ENCODE measurements at regions not wholly inside any gene's neighbourhood (a gene's known extent, or its start where the extent isn't known, plus 50 kb on each side); places are given as distances from the start of the nearest gene placed in this dataset.
"Not testable (repeated sequence)": the region's sequence is repeated elsewhere in the genome, so short reads cannot be mapped to it uniquely, and the experiment has no call there.

- intact Hi-C loops (cut with DNase I); H3K36me3 ChIP-seq; H3K27me3 ChIP-seq; H3K4me1 ChIP-seq; DNase-seq; ATAC-seq; H3K9me3 ChIP-seq; H3K27ac ChIP-seq; H3K4me3 ChIP-seq: not testable (repeated sequence)
- no CpG with 5 or more reads among the region's 3 CpGs for WGBS (ENCODE audit: insufficient coverage, low coverage, low lambda C conversion rate, missing lambda C conversion rate)
Measured at GRCh38 chrY:13627323-13627722, 76.4 kb upstream of the TMSB4Y start.

- Histone ChIP-seq H3K4me3 (no peak overlapping the region), H3K4me1 (no peaks in the 10 kb centered on the region), H3K27me3 (no peaks in the 10 kb centered on the region), H3K27ac (no peak overlapping the region), H3K36me3 (no peaks in the 10 kb centered on the region), H3K9me3 (no peaks in the 10 kb centered on the region)
- ATAC-seq: no peak
- intact Hi-C loops (cut with DNase I): no loop called here
- WGBS (ENCODE audit: insufficient coverage, low coverage, low lambda C conversion rate, missing lambda C conversion rate): no CpG with 5 or more reads among the region's 3 CpGs
- no peak for TF ChIP-seq CTCF (IDR thresholded peaks at IDR 0.05)
- TF ChIP-seq POLR2A (IDR thresholded peaks at IDR 0.05): no peak
- no peak for DNase-seq
Measured at GRCh38 chrY:13615943-13616304, 87.8 kb upstream of the TMSB4Y start.

GRCh38 chrY:13615301-13615942 lies 88.3 kb upstream of the TMSB4Y start:
- H3K4me3 ChIP-seq: no peak overlapping the region
- no peaks in the 10 kb centered on the region for H3K36me3 ChIP-seq
- ATAC-seq: no peak
- no peak overlapping the region for H3K27ac ChIP-seq
- no peak for DNase-seq
- no peaks in the 10 kb centered on the region for H3K4me1 ChIP-seq
- H3K9me3 ChIP-seq: no peaks in the 10 kb centered on the region
- TF ChIP-seq POLR2A (IDR thresholded peaks at IDR 0.05): no peak
- TF ChIP-seq CTCF (IDR thresholded peaks at IDR 0.05): no peak
- intact Hi-C loops (cut with DNase I): no loop called here
- H3K27me3 ChIP-seq: no peaks in the 10 kb centered on the region

- WGBS (ENCODE audit: insufficient coverage, low coverage, low lambda C conversion rate, missing lambda C conversion rate): no CpG with 5 or more reads among the region's 1 CpG
- Histone ChIP-seq H3K4me3 (no peak overlapping the region), H3K4me1 (no peaks in the 10 kb centered on the region), H3K27ac (no peak overlapping the region), H3K9me3 (no peaks in the 10 kb centered on the region), H3K36me3 (no peaks in the 10 kb centered on the region), H3K27me3 (no peaks in the 10 kb centered on the region)
- ATAC-seq (peak in 1 of 4 donors; percentile 82), DNase-seq (peak in 1 of 3 donors; percentile 56)
- intact Hi-C loops (cut with DNase I): no loop called here
- no peak for TF ChIP-seq POLR2A (IDR thresholded peaks at IDR 0.05)
- no peak for TF ChIP-seq CTCF (IDR thresholded peaks at IDR 0.05)
Measured at GRCh38 chrY:13612916-13613315, 90.8 kb upstream of the TMSB4Y start.

GRCh38 chrY:13611965-13612364 lies 91.7 kb upstream of the TMSB4Y start:
- no peak overlapping the region for H3K4me3 ChIP-seq
- no peaks in the 10 kb centered on the region for H3K4me1 ChIP-seq
- TF ChIP-seq POLR2A (IDR thresholded peaks at IDR 0.05) (no peak), CTCF (IDR thresholded peaks at IDR 0.05) (no peak)
- intact Hi-C loops (cut with DNase I): no loop called here
- H3K27ac ChIP-seq: no peak overlapping the region
- H3K27me3 ChIP-seq: no peaks in the 10 kb centered on the region
- no peaks in the 10 kb centered on the region for H3K9me3 ChIP-seq
- no peak for DNase-seq
- no peaks in the 10 kb centered on the region for H3K36me3 ChIP-seq
- peak in 1 of 4 donors; percentile 84 for ATAC-seq
